ENCODE measurements at regions not wholly inside any gene's neighbourhood (a gene's known extent, or its start where the extent isn't known, plus 50 kb on each side); places are given as distances from the start of the nearest gene placed in this dataset.

DNA sequence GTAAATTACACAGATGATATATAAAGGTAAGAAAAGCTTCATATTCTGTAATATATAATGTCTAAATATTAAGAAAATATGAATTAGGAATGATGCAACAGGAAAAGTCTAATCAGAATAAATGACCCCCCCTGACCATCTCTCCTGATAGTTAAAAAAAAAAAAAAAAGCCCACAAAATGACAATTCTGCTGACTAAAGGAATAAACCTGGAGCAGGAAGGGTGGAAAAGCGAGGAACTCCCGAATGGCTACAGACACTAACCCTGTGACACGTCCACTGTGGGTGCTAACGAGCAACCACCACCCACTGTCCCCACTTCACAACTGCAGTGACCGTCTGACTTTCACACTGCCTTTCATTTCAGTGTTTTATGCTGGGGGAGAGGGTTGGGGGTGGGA lies 67.6 kb upstream of the FOXQ1 start:
- in situ Hi-C loops (cut with MboI) (no loop called here), intact Hi-C loops (cut with micrococcal nuclease; ENCODE audit: unreplicated experiment) (no loop called here)
- Histone ChIP-seq H3K36me3 (ENCODE audit: control insufficient read depth in 2 of 2, insufficient read depth in 2 of 2, low read length in 1 of 2) (no peaks in the 10 kb centered on the region), H3K9ac (ENCODE audit: control insufficient read depth, insufficient read depth, low read length) (no peak overlapping the region), H3K9me3 (replicated peaks; ENCODE audit: control insufficient read depth, insufficient read depth, low read length) (no peaks in the 10 kb centered on the region), H2AFZ (ENCODE audit: control insufficient read depth, low read depth, low read length) (no peak overlapping the region), H3K4me2 (ENCODE audit: control insufficient read depth, insufficient read depth) (no peak overlapping the region), H3K27ac (ENCODE audit: control insufficient read depth, insufficient read depth) (no peak overlapping the region), H3K27me3 (replicated peaks in 1 of 2; ENCODE audit: control insufficient read depth in 2 of 2, insufficient read depth in 2 of 2, low read length in 1 of 2) (peaks cover 0 to 5% of the 10 kb centered on the region in 2 experiments; a peak in 3 of 4 replicates), H3K4me1 (ENCODE audit: control insufficient read depth, insufficient read depth, low read length) (no peaks in the 10 kb centered on the region), H4K20me1 (ENCODE audit: control insufficient read depth, insufficient read depth) (no peaks in the 10 kb centered on the region), H3K4me3 (no peak overlapping the region), H3K79me2 (ENCODE audit: control insufficient read depth, insufficient read depth, low read length) (no peaks in the 10 kb centered on the region)
- no peak for FAIRE-seq
- RAD21 ChIA-PET (ENCODE audit: unreplicated experiment), result no interaction called here
- SMC1A ChIA-PET (ENCODE audit: uncharacterized antibody, unreplicated experiment), result no interaction called here
- CTCF ChIA-PET, result no interaction called here
- 18% methylated on average over 5 of the region's 5 CpGs for WGBS (ENCODE audit: insufficient coverage, insufficient replicate concordance, low lambda C conversion rate, missing lambda C conversion rate)
- ATAC-seq, result no peak
- DNase-seq (ENCODE audit: low read depth, low spot score), result no peak
- TF ChIP-seq, protein P1, sequence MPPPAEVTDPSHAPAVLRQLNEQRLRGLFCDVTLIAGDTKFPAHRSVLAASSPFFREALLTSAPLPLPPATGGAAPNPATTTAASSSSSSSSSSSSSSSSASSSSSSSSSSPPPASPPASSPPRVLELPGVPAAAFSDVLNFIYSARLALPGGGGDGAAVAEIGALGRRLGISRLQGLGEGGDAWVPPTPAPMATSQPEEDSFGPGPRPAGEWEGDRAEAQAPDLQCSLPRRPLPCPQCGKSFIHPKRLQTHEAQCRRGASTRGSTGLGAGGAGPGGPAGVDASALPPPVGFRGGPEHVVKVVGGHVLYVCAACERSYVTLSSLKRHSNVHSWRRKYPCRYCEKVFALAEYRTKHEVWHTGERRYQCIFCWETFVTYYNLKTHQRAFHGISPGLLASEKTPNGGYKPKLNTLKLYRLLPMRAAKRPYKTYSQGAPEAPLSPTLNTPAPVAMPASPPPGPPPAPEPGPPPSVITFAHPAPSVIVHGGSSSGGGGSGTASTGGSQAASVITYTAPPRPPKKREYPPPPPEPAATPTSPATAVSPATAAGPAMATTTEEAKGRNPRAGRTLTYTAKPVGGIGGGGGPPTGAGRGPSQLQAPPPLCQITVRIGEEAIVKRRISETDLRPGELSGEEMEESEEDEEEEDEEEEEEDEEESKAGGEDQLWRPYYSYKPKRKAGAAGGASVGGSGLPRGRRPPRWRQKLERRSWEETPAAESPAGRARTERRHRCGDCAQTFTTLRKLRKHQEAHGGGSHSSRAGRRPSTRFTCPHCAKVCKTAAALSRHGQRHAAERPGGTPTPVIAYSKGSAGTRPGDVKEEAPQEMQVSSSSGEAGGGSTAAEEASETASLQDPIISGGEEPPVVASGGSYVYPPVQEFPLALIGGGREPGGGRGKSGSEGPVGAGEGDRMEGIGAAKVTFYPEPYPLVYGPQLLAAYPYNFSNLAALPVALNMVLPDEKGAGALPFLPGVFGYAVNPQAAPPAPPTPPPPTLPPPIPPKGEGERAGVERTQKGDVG (CRISPR knock-in tag; IDR thresholded peaks at IDR 0.05), result no peak
- no peak for TF ChIP-seq BACH1 (IDR thresholded peaks at IDR 0.05; ENCODE audit: borderline replicate concordance)
- no peak for TF ChIP-seq CHD1 (IDR thresholded peaks at IDR 0.05; ENCODE audit: low read depth, low read length)
- no peak for TF ChIP-seq ZNF274 (IDR thresholded peaks at IDR 0.05; ENCODE audit: insufficient read depth, insufficient read length)
- no peak for TF ChIP-seq ZNF384 (IDR thresholded peaks at IDR 0.05; ENCODE audit: borderline replicate concordance, low read depth, low read length)
- no peak for TF ChIP-seq IKZF1 (conservative IDR thresholded peaks at IDR 0.05)
- TF ChIP-seq BCL11A (IDR thresholded peaks at IDR 0.05; ENCODE audit: low read depth, low read length), result no peak
- no peak for TF ChIP-seq NR2F1 (conservative IDR thresholded peaks at IDR 0.05)
- no peak for TF ChIP-seq CHD2 (IDR thresholded peaks at IDR 0.05; ENCODE audit: borderline replicate concordance, low read depth, low read length)
- TF ChIP-seq NKRF (conservative IDR thresholded peaks at IDR 0.05), result no peak
- no peak for TF ChIP-seq STAT1 (conservative IDR thresholded peaks at IDR 0.05)
- no peak for TF ChIP-seq ESRRA (IDR thresholded peaks at IDR 0.05; ENCODE audit: low read length)
- TF ChIP-seq, protein P2, sequence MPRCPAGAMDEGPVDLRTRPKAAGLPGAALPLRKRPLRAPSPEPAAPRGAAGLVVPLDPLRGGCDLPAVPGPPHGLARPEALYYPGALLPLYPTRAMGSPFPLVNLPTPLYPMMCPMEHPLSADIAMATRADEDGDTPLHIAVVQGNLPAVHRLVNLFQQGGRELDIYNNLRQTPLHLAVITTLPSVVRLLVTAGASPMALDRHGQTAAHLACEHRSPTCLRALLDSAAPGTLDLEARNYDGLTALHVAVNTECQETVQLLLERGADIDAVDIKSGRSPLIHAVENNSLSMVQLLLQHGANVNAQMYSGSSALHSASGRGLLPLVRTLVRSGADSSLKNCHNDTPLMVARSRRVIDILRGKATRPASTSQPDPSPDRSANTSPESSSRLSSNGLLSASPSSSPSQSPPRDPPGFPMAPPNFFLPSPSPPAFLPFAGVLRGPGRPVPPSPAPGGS (IDR thresholded peaks at IDR 0.05; ENCODE audit: borderline replicate concordance, insufficient read depth, low read depth, low read length, poor library complexity, severe bottlenecking), result no peak
- POLR2A ChIA-PET, result no interaction called here
- no TSS peak for BruUV-seq (replicated peaks)

All from GM12878 (cell line).